ENCODE measurements at regions not wholly inside any gene's neighbourhood (a gene's known extent, or its start where the extent isn't known, plus 50 kb on each side); places are given as distances from the start of the nearest gene placed in this dataset.

- H3F3A ChIP-seq (ENCODE audit: insufficient read depth, low read length, poor library complexity, severe bottlenecking), result no peaks in the 10 kb centered on the region
- no peaks in the 10 kb centered on the region for H3K9me3 ChIP-seq (ENCODE audit: low read length)
- H2AFZ ChIP-seq (ENCODE audit: low read depth, low read length), result no peak overlapping the region
- H3K36me3 ChIP-seq (ENCODE audit: insufficient read depth, low read length), result no peaks in the 10 kb centered on the region
- TF ChIP-seq MXI1 (conservative IDR thresholded peaks at IDR 0.05; ENCODE audit: poor library complexity, severe bottlenecking) (no peak), SMC3 (conservative IDR thresholded peaks at IDR 0.05; ENCODE audit: poor library complexity) (no peak), POLR2AphosphoS5 (IDR thresholded peaks at IDR 0.05) (no peak), EZH2 (IDR thresholded peaks at IDR 0.05; ENCODE audit: borderline replicate concordance, insufficient read depth, low read length, poor library complexity, severe bottlenecking) (no peak), RAD21 (conservative IDR thresholded peaks at IDR 0.05) (no peak), CTCF (IDR thresholded peaks at IDR 0.05; ENCODE audit: poor library complexity, severe bottlenecking) (no peak), EP300 (conservative IDR thresholded peaks at IDR 0.05; ENCODE audit: poor library complexity, severe bottlenecking) (no peak), REST (IDR thresholded peaks at IDR 0.05; ENCODE audit: borderline replicate concordance) (no peak), TAF1 (IDR thresholded peaks at IDR 0.05; ENCODE audit: low read depth) (no peak)
- no peak overlapping the region for H3K4me3 ChIP-seq (ENCODE audit: low read length)
- no peaks in the 10 kb centered on the region for H3K27me3 ChIP-seq (ENCODE audit: insufficient read depth, low read depth, low read length)
- H3K9me2 ChIP-seq (ENCODE audit: insufficient read depth, low read length), result no peaks in the 10 kb centered on the region
- H3K9ac ChIP-seq (ENCODE audit: low read length), result no peak overlapping the region
- H3K79me2 ChIP-seq (replicated peaks; ENCODE audit: insufficient read depth, low read length), result no peaks in the 10 kb centered on the region
- no peak overlapping the region for H3K4me2 ChIP-seq (ENCODE audit: low read length)
- no peaks in the 10 kb centered on the region for H4K20me1 ChIP-seq (ENCODE audit: insufficient read depth)
- H3K27ac ChIP-seq (ENCODE audit: low read length), result no peak overlapping the region
Observed at GRCh38 chr3:104849070-104849469, 517.6 kb upstream of the ALCAM start.

- Histone ChIP-seq H3K9me3 (ENCODE audit: low read length) (no peaks in the 10 kb centered on the region), H3K79me2 (replicated peaks; ENCODE audit: insufficient read depth, low read length) (no peaks in the 10 kb centered on the region), H3K4me3 (ENCODE audit: low read length) (no peak overlapping the region), H2AFZ (ENCODE audit: low read depth, low read length) (no peak overlapping the region), H3F3A (ENCODE audit: insufficient read depth, low read length, poor library complexity, severe bottlenecking) (peaks cover 2% of the 10 kb centered on the region), H3K27ac (ENCODE audit: low read length) (no peak overlapping the region), H3K27me3 (ENCODE audit: insufficient read depth, low read depth, low read length) (no peaks in the 10 kb centered on the region), H3K9ac (ENCODE audit: low read length) (no peak overlapping the region), H3K4me2 (ENCODE audit: low read length) (no peak overlapping the region), H3K9me2 (ENCODE audit: insufficient read depth, low read length) (no peaks in the 10 kb centered on the region), H4K20me1 (ENCODE audit: insufficient read depth) (no peaks in the 10 kb centered on the region), H3K36me3 (ENCODE audit: insufficient read depth, low read length) (no peaks in the 10 kb centered on the region)
- TF ChIP-seq RAD21 (conservative IDR thresholded peaks at IDR 0.05) (no peak), SMC3 (conservative IDR thresholded peaks at IDR 0.05; ENCODE audit: poor library complexity) (no peak), MXI1 (conservative IDR thresholded peaks at IDR 0.05; ENCODE audit: poor library complexity, severe bottlenecking) (no peak), CTCF (IDR thresholded peaks at IDR 0.05; ENCODE audit: poor library complexity, severe bottlenecking) (no peak), REST (IDR thresholded peaks at IDR 0.05; ENCODE audit: borderline replicate concordance) (no peak), POLR2AphosphoS5 (IDR thresholded peaks at IDR 0.05) (no peak), EZH2 (IDR thresholded peaks at IDR 0.05; ENCODE audit: borderline replicate concordance, insufficient read depth, low read length, poor library complexity, severe bottlenecking) (no peak), TAF1 (IDR thresholded peaks at IDR 0.05; ENCODE audit: low read depth) (no peak), EP300 (conservative IDR thresholded peaks at IDR 0.05; ENCODE audit: poor library complexity, severe bottlenecking) (no peak)
Observed at GRCh38 chr3:104854468-104854867, 512.2 kb upstream of the ALCAM start.
